ENCODE measurements at regions not wholly inside any gene's neighbourhood (a gene's known extent, or its start where the extent isn't known, plus 50 kb on each side); places are given as distances from the start of the nearest gene placed in this dataset.
"Not testable (repeated sequence)": the region's sequence is repeated elsewhere in the genome, so short reads cannot be mapped to it uniquely, and the experiment has no call there.

- no peak for DNase-seq (ENCODE audit: low read depth)
Observed at GRCh38 chr1:38179483-38179882, 132.9 kb upstream of the POU3F1 start.

GRCh38 chr1:38178216-38178615, 131.6 kb upstream of the POU3F1 start:
- no peak for DNase-seq (ENCODE audit: low read depth)

GRCh38 chr1:38175121-38175520, 128.5 kb upstream of the POU3F1 start:
- DNase-seq (ENCODE audit: low read depth) = no peak

GRCh38 chr1:38173848-38174247, 127.3 kb upstream of the POU3F1 start:
- DNase-seq (ENCODE audit: low read depth) = no peak

- no peak for DNase-seq (ENCODE audit: low read depth)
Observed at GRCh38 chr1:38173157-38173831, 126.7 kb upstream of the POU3F1 start.

- no peak for DNase-seq (ENCODE audit: low read depth)
Observed at GRCh38 chr1:38169121-38169520, 122.5 kb upstream of the POU3F1 start.

GRCh38 chr1:38168365-38168764, 121.8 kb upstream of the POU3F1 start:
- DNase-seq (ENCODE audit: low read depth) = no peak

- DNase-seq (ENCODE audit: low read depth) = no peak
Observed at GRCh38 chr1:38166461-38166860, 119.9 kb upstream of the POU3F1 start.

GRCh38 chr1:38153778-38154470, 107.3 kb upstream of the POU3F1 start:
- DNase-seq (ENCODE audit: low read depth) = no peak

GRCh38 chr1:38153066-38153777, 106.6 kb upstream of the POU3F1 start:
- no peak for DNase-seq (ENCODE audit: low read depth)

- no peak for DNase-seq (ENCODE audit: low read depth)
Observed at GRCh38 chr1:38152351-38153065, 105.9 kb upstream of the POU3F1 start.

- DNase-seq (ENCODE audit: low read depth) = no peak
Observed at GRCh38 chr1:38151399-38151798, 104.8 kb upstream of the POU3F1 start.

GRCh38 chr1:38146079-38146478, 99.5 kb upstream of the POU3F1 start:
- not testable (repeated sequence) for DNase-seq (ENCODE audit: low read depth)

- no peak for DNase-seq (ENCODE audit: low read depth)
Observed at GRCh38 chr1:38142606-38143005, 96.0 kb upstream of the POU3F1 start.

GRCh38 chr1:38141483-38141882, 94.9 kb upstream of the POU3F1 start:
- no peak for DNase-seq (ENCODE audit: low read depth)

- DNase-seq (ENCODE audit: low read depth) = no peak
Observed at GRCh38 chr1:38139738-38140487, 93.3 kb upstream of the POU3F1 start.

- DNase-seq (ENCODE audit: low read depth) = no peak
Observed at GRCh38 chr1:38138498-38139233, 92.1 kb upstream of the POU3F1 start.

GRCh38 chr1:38137164-38137563, 90.6 kb upstream of the POU3F1 start:
- DNase-seq (ENCODE audit: low read depth) = no peak

- no peak for DNase-seq (ENCODE audit: low read depth)
Observed at GRCh38 chr1:38135625-38136414, 89.2 kb upstream of the POU3F1 start.

- no peak for DNase-seq (ENCODE audit: low read depth)
Observed at GRCh38 chr1:38134294-38134755, 87.7 kb upstream of the POU3F1 start.

Measured in activated T-cell treated with anti-CD3 and anti-CD28 coated beads for 48 hours (primary cell).